ENCODE measurements at regions not wholly inside any gene's neighbourhood (a gene's known extent, or its start where the extent isn't known, plus 50 kb on each side); places are given as distances from the start of the nearest gene placed in this dataset.

- Histone ChIP-seq H3K4me3 (no peak overlapping the region), H3K9me3 (no peaks in the 10 kb centered on the region), H3K36me3 (no peaks in the 10 kb centered on the region), H3K4me1 (peaks cover 0 to 12% (median 0%) of the 10 kb centered on the region in 4 donors), H3K27me3 (peaks cover 0 to 21% of the 10 kb centered on the region in 2 donors), H3K27ac (no peak overlapping the region)
- WGBS (ENCODE audit: insufficient coverage, low coverage, low lambda C conversion rate, missing lambda C conversion rate): 14% methylated on average over 7 of the region's 7 CpGs
- intact Hi-C loops (cut with DNase I): loop anchor here in 1 of 2 donors (10.0 kb wide), 1 partner anchor 388 kb away; no protein-coding TSS in a partner anchor
- DNase-seq (no peak), ATAC-seq (no peak)
- no peak for TF ChIP-seq CTCF (IDR thresholded peaks at IDR 0.05)
- no peak for TF ChIP-seq POLR2A (IDR thresholded peaks at IDR 0.05)
Measured at GRCh38 chr10:23692736-23693135, 253.9 kb downstream of the OTUD1 start.

GRCh38 chr10:23693501-23693901 lies 254.6 kb downstream of the OTUD1 start:
- WGBS (ENCODE audit: insufficient coverage, low coverage, low lambda C conversion rate, missing lambda C conversion rate): 0% methylated on average over 8 of the region's 23 CpGs
- intact Hi-C loops (cut with DNase I): loop anchor here in 1 of 2 donors (10.0 kb wide), 1 partner anchor 389 kb away; no protein-coding TSS in a partner anchor
- ATAC-seq: peak in 1 of 4 donors; percentile 34

GRCh38 chr10:23693925-23694324 lies 255.1 kb downstream of the OTUD1 start:
- no peak for ATAC-seq
- no peak overlapping the region for H3K27ac ChIP-seq
- 0% methylated on average over 8 of the region's 18 CpGs for WGBS (ENCODE audit: insufficient coverage, low coverage, low lambda C conversion rate, missing lambda C conversion rate)
- no peak overlapping the region for H3K4me3 ChIP-seq
- TF ChIP-seq CTCF (IDR thresholded peaks at IDR 0.05) (no peak), POLR2A (IDR thresholded peaks at IDR 0.05) (no peak)
- DNase-seq: no peak
- H3K36me3 ChIP-seq: no peaks in the 10 kb centered on the region
- intact Hi-C loops (cut with DNase I): loop anchor here in 1 of 2 donors (10.0 kb wide), 1 partner anchor 389 kb away; no protein-coding TSS in a partner anchor
- no peaks in the 10 kb centered on the region for H3K9me3 ChIP-seq
- H3K27me3 ChIP-seq: peaks cover 0 to 21% of the 10 kb centered on the region in 2 donors
- H3K4me1 ChIP-seq: peaks cover 0 to 12% (median 0%) of the 10 kb centered on the region in 4 donors

More at GRCh38 chr10:23693501-23693901, 254.6 kb downstream of the OTUD1 start:
- TF ChIP-seq CTCF (IDR thresholded peaks at IDR 0.05) (no peak), POLR2A (IDR thresholded peaks at IDR 0.05) (no peak)
- no peaks in the 10 kb centered on the region for H3K9me3 ChIP-seq
- no peak overlapping the region for H3K4me3 ChIP-seq
- peaks cover 0 to 12% (median 0%) of the 10 kb centered on the region in 4 donors for H3K4me1 ChIP-seq
- no peaks in the 10 kb centered on the region for H3K36me3 ChIP-seq
- peak in 1 of 3 donors; percentile 23 for DNase-seq
- H3K27me3 ChIP-seq: peaks cover 0 to 21% of the 10 kb centered on the region in 2 donors
- no peak overlapping the region for H3K27ac ChIP-seq

GRCh38 chr10:23694446-23694920 lies 255.6 kb downstream of the OTUD1 start:
- Histone ChIP-seq H3K27ac (no peak overlapping the region), H3K27me3 (peaks cover 0 to 21% of the 10 kb centered on the region in 2 donors), H3K36me3 (no peaks in the 10 kb centered on the region), H3K4me3 (no peak overlapping the region), H3K9me3 (no peaks in the 10 kb centered on the region), H3K4me1 (peaks cover 0 to 12% (median 0%) of the 10 kb centered on the region in 4 donors)
- no peak for TF ChIP-seq POLR2A (IDR thresholded peaks at IDR 0.05)
- no peak for TF ChIP-seq CTCF (IDR thresholded peaks at IDR 0.05)
- WGBS (ENCODE audit: insufficient coverage, low coverage, low lambda C conversion rate, missing lambda C conversion rate): 0% methylated on average over 9 of the region's 49 CpGs
- intact Hi-C loops (cut with DNase I): loop anchor here in 1 of 2 donors (10.0 kb wide), 1 partner anchor 390 kb away; no protein-coding TSS in a partner anchor
- no peak for DNase-seq
- peak in 1 of 4 donors; percentile 42 for ATAC-seq
